ENCODE measurements at regions not wholly inside any gene's neighbourhood (a gene's known extent, or its start where the extent isn't known, plus 50 kb on each side); places are given as distances from the start of the nearest gene placed in this dataset.

GRCh38 chr2:18706001-18706400 lies 116.6 kb upstream of the NT5C1B start:
- H3K4me1 ChIP-seq, result no peaks in the 10 kb centered on the region
- in situ Hi-C loops (cut with MboI; ENCODE audit: low pct_ligation_motif_present in 1 of 4, low pct_unique_long_range_greater_than_20kb in 1 of 4, low sequenced_read_pairs in 3 of 4) (no loop called here), intact Hi-C loops (cut with DNase I; ENCODE audit: low total_unique reads) (no loop called here)
- TF ChIP-seq EP300 (IDR thresholded peaks at IDR 0.05; ENCODE audit: low read depth) (no peak), POLR2AphosphoS5 (IDR thresholded peaks at IDR 0.05) (no peak), POLR2A (IDR thresholded peaks at IDR 0.05) (no peak), CTCF (IDR thresholded peaks at IDR 0.05) (no peak)
- no peak overlapping the region for H3K27ac ChIP-seq
- no peaks in the 10 kb centered on the region for H3K9me3 ChIP-seq
- no peaks in the 10 kb centered on the region for H3K27me3 ChIP-seq
- DNase-seq, result no peak
- H3K4me3 ChIP-seq, result no peak overlapping the region
- 81 to 83% methylated on average over 2 of the region's 2 CpGs for WGBS, 2 donors (ENCODE audit: low coverage in 1 of 2)
- no peaks in the 10 kb centered on the region for H3K36me3 ChIP-seq

GRCh38 chr2:18704276-18704675 lies 114.9 kb upstream of the NT5C1B start:
- Histone ChIP-seq H3K27me3 (no peaks in the 10 kb centered on the region), H3K9me3 (no peaks in the 10 kb centered on the region), H3K27ac (no peak overlapping the region), H3K36me3 (no peaks in the 10 kb centered on the region), H3K4me1 (no peaks in the 10 kb centered on the region), H3K4me3 (no peak overlapping the region)
- intact Hi-C loops (cut with DNase I; ENCODE audit: low total_unique reads), result no loop called here
- in situ Hi-C loops (cut with MboI; ENCODE audit: low pct_ligation_motif_present in 1 of 4, low pct_unique_long_range_greater_than_20kb in 1 of 4, low sequenced_read_pairs in 3 of 4), result no loop called here
- WGBS, 2 donors (ENCODE audit: low coverage in 1 of 2), result 74 to 79% methylated on average over 2 of the region's 2 CpGs
- no peak for TF ChIP-seq EP300 (IDR thresholded peaks at IDR 0.05; ENCODE audit: low read depth)
- DNase-seq, result no peak

GRCh38 chr2:18703555-18703954 lies 114.2 kb upstream of the NT5C1B start:
- no peak overlapping the region for H3K27ac ChIP-seq
- intact Hi-C loops (cut with DNase I; ENCODE audit: low total_unique reads), result no loop called here
- 76 to 93% methylated on average over 2 of the region's 2 CpGs for WGBS, 2 donors (ENCODE audit: low coverage in 1 of 2)

GRCh38 chr2:18701981-18702380 lies 112.6 kb upstream of the NT5C1B start:
- H3K27me3 ChIP-seq, result no peaks in the 10 kb centered on the region
- no peak overlapping the region for H3K4me3 ChIP-seq
- H3K27ac ChIP-seq, result no peak overlapping the region
- H3K36me3 ChIP-seq, result no peaks in the 10 kb centered on the region
- in situ Hi-C loops (cut with MboI; ENCODE audit: low pct_ligation_motif_present in 1 of 4, low pct_unique_long_range_greater_than_20kb in 1 of 4, low sequenced_read_pairs in 3 of 4) (no loop called here), intact Hi-C loops (cut with DNase I; ENCODE audit: low total_unique reads) (no loop called here)
- H3K4me1 ChIP-seq, result no peaks in the 10 kb centered on the region
- H3K9me3 ChIP-seq, result no peaks in the 10 kb centered on the region
- TF ChIP-seq POLR2AphosphoS5 (IDR thresholded peaks at IDR 0.05), result no peak
- no peak for TF ChIP-seq EP300 (IDR thresholded peaks at IDR 0.05; ENCODE audit: low read depth)
- TF ChIP-seq CTCF (IDR thresholded peaks at IDR 0.05), result no peak
- DNase-seq, result no peak

More at GRCh38 chr2:18703555-18703954, 114.2 kb upstream of the NT5C1B start:
- no peaks in the 10 kb centered on the region for H3K27me3 ChIP-seq
- no peak for DNase-seq
- in situ Hi-C loops (cut with MboI; ENCODE audit: low pct_ligation_motif_present in 1 of 4, low pct_unique_long_range_greater_than_20kb in 1 of 4, low sequenced_read_pairs in 3 of 4), result no loop called here
- no peaks in the 10 kb centered on the region for H3K9me3 ChIP-seq
- TF ChIP-seq EP300 (IDR thresholded peaks at IDR 0.05; ENCODE audit: low read depth), result no peak
- no peak for TF ChIP-seq POLR2AphosphoS5 (IDR thresholded peaks at IDR 0.05)
- TF ChIP-seq CTCF (IDR thresholded peaks at IDR 0.05), result no peak
- TF ChIP-seq POLR2A (IDR thresholded peaks at IDR 0.05), result no peak
- no peaks in the 10 kb centered on the region for H3K4me1 ChIP-seq
- H3K36me3 ChIP-seq, result no peaks in the 10 kb centered on the region
- no peak overlapping the region for H3K4me3 ChIP-seq

- H3K27me3 ChIP-seq, result no peaks in the 10 kb centered on the region
- H3K4me3 ChIP-seq, result no peak overlapping the region
- no peaks in the 10 kb centered on the region for H3K9me3 ChIP-seq
- in situ Hi-C loops (cut with MboI; ENCODE audit: low pct_ligation_motif_present in 1 of 4, low pct_unique_long_range_greater_than_20kb in 1 of 4, low sequenced_read_pairs in 3 of 4) (no loop called here), intact Hi-C loops (cut with DNase I; ENCODE audit: low total_unique reads) (no loop called here)
- 62 to 100% methylated on average over 1 to 2 of the region's 2 CpGs for WGBS, 2 donors (ENCODE audit: low coverage in 1 of 2)
- no peaks in the 10 kb centered on the region for H3K4me1 ChIP-seq
- H3K27ac ChIP-seq, result no peak overlapping the region
- no peak for TF ChIP-seq EP300 (IDR thresholded peaks at IDR 0.05; ENCODE audit: low read depth)
- TF ChIP-seq POLR2AphosphoS5 (IDR thresholded peaks at IDR 0.05), result no peak
- TF ChIP-seq POLR2A (IDR thresholded peaks at IDR 0.05), result no peak
- no peak for TF ChIP-seq CTCF (IDR thresholded peaks at IDR 0.05)
- DNase-seq, result no peak
- H3K36me3 ChIP-seq, result no peaks in the 10 kb centered on the region
These were observed 112.2 kb upstream of the NT5C1B start for GRCh38 chr2:18701546-18701945.
